ENCODE measurements at regions not wholly inside any gene's neighbourhood (a gene's known extent, or its start where the extent isn't known, plus 50 kb on each side); places are given as distances from the start of the nearest gene placed in this dataset.

- Histone ChIP-seq H3K36me3 (replicated peaks) (no peaks in the 10 kb centered on the region), H3K27ac (no peak overlapping the region), H3K27me3 (replicated peaks) (peaks cover 43% of the 10 kb centered on the region), H3K4me3 (ENCODE audit: low read depth, low read length) (no peak overlapping the region)
- no peak for DNase-seq
- no peak for TF ChIP-seq CTCF (IDR thresholded peaks at IDR 0.05; ENCODE audit: low read depth, low read length, missing control alignments)
- in situ Hi-C loops (cut with HindIII; ENCODE audit: low pct_ligation_motif_present, low sequenced_read_pairs) = no loop called here
Observed at GRCh38 chr2:120439637-120440384, 93.9 kb downstream of the INHBB start.

GRCh38 chr2:120440521-120441350, 94.8 kb downstream of the INHBB start:
- peaks cover 37% of the 10 kb centered on the region for H3K27me3 ChIP-seq (replicated peaks)
- no peak overlapping the region for H3K4me3 ChIP-seq (ENCODE audit: low read depth, low read length)
- TF ChIP-seq CTCF (IDR thresholded peaks at IDR 0.05; ENCODE audit: low read depth, low read length, missing control alignments) = no peak
- no peak overlapping the region for H3K27ac ChIP-seq
- DNase-seq = no peak
- no peaks in the 10 kb centered on the region for H3K36me3 ChIP-seq (replicated peaks)
- in situ Hi-C loops (cut with HindIII; ENCODE audit: low pct_ligation_motif_present, low sequenced_read_pairs) = no loop called here

GRCh38 chr2:120441351-120441700, 95.4 kb downstream of the INHBB start:
- in situ Hi-C loops (cut with HindIII; ENCODE audit: low pct_ligation_motif_present, low sequenced_read_pairs) = no loop called here
- H3K36me3 ChIP-seq (replicated peaks) = no peaks in the 10 kb centered on the region
- H3K27me3 ChIP-seq (replicated peaks) = peaks cover 34% of the 10 kb centered on the region
- no peak for TF ChIP-seq CTCF (IDR thresholded peaks at IDR 0.05; ENCODE audit: low read depth, low read length, missing control alignments)
- H3K4me3 ChIP-seq (ENCODE audit: low read depth, low read length) = no peak overlapping the region
- H3K27ac ChIP-seq = no peak overlapping the region
- no peak for DNase-seq

GRCh38 chr2:120441744-120442471, 96.0 kb downstream of the INHBB start:
- peaks cover 34% of the 10 kb centered on the region for H3K27me3 ChIP-seq (replicated peaks)
- H3K27ac ChIP-seq = no peak overlapping the region
- H3K4me3 ChIP-seq (ENCODE audit: low read depth, low read length) = peak overlapping the region; percentile 3
- no peak for TF ChIP-seq CTCF (IDR thresholded peaks at IDR 0.05; ENCODE audit: low read depth, low read length, missing control alignments)
- H3K36me3 ChIP-seq (replicated peaks) = no peaks in the 10 kb centered on the region
- in situ Hi-C loops (cut with HindIII; ENCODE audit: low pct_ligation_motif_present, low sequenced_read_pairs) = no loop called here
- no peak for DNase-seq

- no peak for DNase-seq
- Histone ChIP-seq H3K4me3 (ENCODE audit: low read depth, low read length) (peak overlapping the region; percentile 27), H3K27ac (no peak overlapping the region), H3K27me3 (replicated peaks) (peaks cover 34% of the 10 kb centered on the region), H3K36me3 (replicated peaks) (no peaks in the 10 kb centered on the region)
- in situ Hi-C loops (cut with HindIII; ENCODE audit: low pct_ligation_motif_present, low sequenced_read_pairs) = no loop called here
- TF ChIP-seq CTCF (IDR thresholded peaks at IDR 0.05; ENCODE audit: low read depth, low read length, missing control alignments) = no peak
Observed at GRCh38 chr2:120442541-120442922, 96.6 kb downstream of the INHBB start.
